ENCODE measurements at regions not wholly inside any gene's neighbourhood (a gene's known extent, or its start where the extent isn't known, plus 50 kb on each side); places are given as distances from the start of the nearest gene placed in this dataset.
A peak's percentile ranks its signal among the peaks of the same experiment; 100 is the strongest.
"Not testable (repeated sequence)": the region's sequence is repeated elsewhere in the genome, so short reads cannot be mapped to it uniquely, and the experiment has no call there.

- no peak for DNase-seq (ENCODE audit: low read depth)
These were observed 113.3 kb upstream of the LPCAT1 start for GRCh38 chr5:1636981-1637638.

GRCh38 chr5:1636208-1636770 is 112.5 kb upstream of the LPCAT1 start:
- not testable (repeated sequence) for DNase-seq (ENCODE audit: low read depth)

GRCh38 chr5:1635477-1635876 is 111.7 kb upstream of the LPCAT1 start:
- DNase-seq (ENCODE audit: low read depth): not testable (repeated sequence)

GRCh38 chr5:1634337-1634661 is 110.5 kb upstream of the LPCAT1 start:
- no peak for DNase-seq (ENCODE audit: low read depth)

GRCh38 chr5:1633605-1634336 is 110.0 kb upstream of the LPCAT1 start:
- peak; percentile 51 for DNase-seq (ENCODE audit: low read depth)

- DNase-seq (ENCODE audit: low read depth): not testable (repeated sequence)
These were observed 107.2 kb upstream of the LPCAT1 start for GRCh38 chr5:1631004-1631403.

- not testable (repeated sequence) for DNase-seq (ENCODE audit: low read depth)
These were observed 102.6 kb upstream of the LPCAT1 start for GRCh38 chr5:1626397-1626796.

- DNase-seq (ENCODE audit: low read depth): not testable (repeated sequence)
These were observed 95.8 kb upstream of the LPCAT1 start for GRCh38 chr5:1619531-1619930.

GRCh38 chr5:1618296-1618865 is 94.6 kb upstream of the LPCAT1 start:
- not testable (repeated sequence) for DNase-seq (ENCODE audit: low read depth)

- DNase-seq (ENCODE audit: low read depth): not testable (repeated sequence)
These were observed 93.5 kb upstream of the LPCAT1 start for GRCh38 chr5:1617236-1617755.

- DNase-seq (ENCODE audit: low read depth): not testable (repeated sequence)
These were observed 89.8 kb upstream of the LPCAT1 start for GRCh38 chr5:1613515-1613914.

- DNase-seq (ENCODE audit: low read depth): not testable (repeated sequence)
These were observed 86.8 kb upstream of the LPCAT1 start for GRCh38 chr5:1610526-1610925.

GRCh38 chr5:1609111-1609510 is 85.4 kb upstream of the LPCAT1 start:
- DNase-seq (ENCODE audit: low read depth): not testable (repeated sequence)

- DNase-seq (ENCODE audit: low read depth): not testable (repeated sequence)
These were observed 84.6 kb upstream of the LPCAT1 start for GRCh38 chr5:1608336-1608735.

- DNase-seq (ENCODE audit: low read depth): not testable (repeated sequence)
These were observed 83.2 kb upstream of the LPCAT1 start for GRCh38 chr5:1606951-1607350.

GRCh38 chr5:1603916-1604315 is 80.2 kb upstream of the LPCAT1 start:
- not testable (repeated sequence) for DNase-seq (ENCODE audit: low read depth)

- not testable (repeated sequence) for DNase-seq (ENCODE audit: low read depth)
These were observed 77.8 kb upstream of the LPCAT1 start for GRCh38 chr5:1601565-1601964.

GRCh38 chr5:1598950-1599737 is 75.4 kb upstream of the LPCAT1 start:
- not testable (repeated sequence) for DNase-seq (ENCODE audit: low read depth)

- DNase-seq (ENCODE audit: low read depth): not testable (repeated sequence)
These were observed 73.3 kb upstream of the LPCAT1 start for GRCh38 chr5:1597093-1597473.

GRCh38 chr5:1596462-1597092 is 72.8 kb upstream of the LPCAT1 start:
- not testable (repeated sequence) for DNase-seq (ENCODE audit: low read depth)
